BLaER1 treated with 17β-estradiol and CSF1 and Interleukin-3, amounts not matched to agents 10 nM and 100 nM (cell line): ENCODE measurements at regions not wholly inside any gene's neighbourhood (a gene's known extent, or its start where the extent isn't known, plus 50 kb on each side); places are given as distances from the start of the nearest gene placed in this dataset.
"Not testable (repeated sequence)": the region's sequence is repeated elsewhere in the genome, so short reads cannot be mapped to it uniquely, and the experiment has no call there.

ENCODE experiments used
- H3K27ac ChIP-seq, 11 experiments: shearing (Covaris generic); formaldehyde crosslinking; 2 replicates each; pipeline ENCODE4 v1.8.1; 2022
- H3K27me3 ChIP-seq, 11 experiments: shearing (Covaris generic); formaldehyde crosslinking; 2 replicates each; pipeline ENCODE4 v1.8.1; 2022
- H3K36me3 ChIP-seq, 11 experiments: shearing (Covaris generic); formaldehyde crosslinking; 2 replicates each; pipeline ENCODE4 v1.8.1; 2022
- H3K4me1 ChIP-seq, 10 experiments: shearing (Covaris generic); formaldehyde crosslinking; 2 replicates each; pipeline ENCODE4 v1.8.1; 2022
- H3K4me2 ChIP-seq, 11 experiments: shearing (Covaris generic); formaldehyde crosslinking; 2 replicates each; pipeline ENCODE4 v1.8.1; 2022
- H3K4me3 ChIP-seq, 10 experiments: shearing (Covaris generic); formaldehyde crosslinking; 2 replicates each; pipeline ENCODE4 v1.8.1; 2022
- H3K9ac ChIP-seq, 11 experiments: shearing (Covaris generic); formaldehyde crosslinking; 2 replicates each; pipeline ENCODE4 v1.8.1; 2022
- H3K9me3 ChIP-seq, 11 experiments: shearing (Covaris generic); formaldehyde crosslinking; replicated peaks in 1 of 11; 2 replicates each; pipeline ENCODE4 v1.8.1; 2022
- H4K20me1 ChIP-seq, 11 experiments: shearing (Covaris generic); formaldehyde crosslinking; 2 replicates each; pipeline ENCODE4 v1.8.1; 2022
- Cebpa-rat ChIP-seq, 11 experiments: shearing (Covaris generic); IDR thresholded peaks; 2 replicates each; pipeline ENCODE4 v1.8.1; 2022

DNA sequence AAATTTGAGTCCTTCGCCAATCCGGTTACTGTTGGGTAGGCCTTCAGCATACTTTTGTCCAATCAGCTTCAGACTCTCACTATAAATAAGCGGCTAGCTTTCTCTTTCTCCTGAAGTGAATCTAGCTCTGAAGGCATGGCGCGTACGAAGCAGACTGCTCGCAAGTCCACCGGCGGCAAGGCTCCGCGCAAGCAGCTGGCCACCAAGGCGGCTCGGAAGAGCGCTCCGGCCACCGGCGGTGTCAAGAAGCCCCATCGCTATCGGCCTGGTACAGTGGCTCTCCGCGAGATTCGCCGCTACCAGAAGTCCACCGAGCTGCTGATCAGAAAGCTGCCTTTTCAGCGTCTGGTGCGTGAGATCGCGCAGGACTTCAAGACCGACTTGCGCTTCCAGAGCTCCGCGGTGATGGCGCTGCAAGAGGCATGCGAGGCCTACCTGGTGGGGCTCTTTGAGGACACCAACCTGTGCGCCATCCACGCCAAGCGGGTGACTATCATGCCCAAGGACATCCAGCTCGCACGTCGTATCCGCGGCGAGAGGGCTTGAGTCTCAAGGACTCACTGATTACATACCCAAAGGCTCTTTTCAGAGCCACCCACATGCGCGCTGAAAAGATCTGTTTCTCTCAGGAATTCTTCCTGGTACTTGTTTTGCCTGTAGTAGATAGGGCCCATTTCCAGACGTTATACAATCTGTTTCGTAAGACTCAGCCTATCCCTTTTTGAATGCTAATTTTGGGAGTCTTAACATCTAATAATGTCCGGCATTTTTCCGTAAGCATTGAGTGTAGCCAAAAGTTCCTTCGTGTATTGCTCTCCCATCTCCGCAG is 102.0 kb downstream of the OR2B2 start:
- peaks cover 49 to 66% (median 56%) of the 10 kb centered on the region in 10 experiments for H3K4me1 ChIP-seq
- peak overlapping the region; percentile 83 to 98 (median 91) for H3K9ac ChIP-seq
- H3K27ac ChIP-seq, result peak overlapping the region; percentile 65 to 98 (median 96)
- peak overlapping the region; percentile 67 to 81 (median 72) for H3K4me3 ChIP-seq
- no peak for TF ChIP-seq Cebpa-rat (IDR thresholded peaks at IDR 0.05)
- no peaks in the 10 kb centered on the region for H3K27me3 ChIP-seq
- H3K36me3 ChIP-seq, result no peaks in the 10 kb centered on the region
- no peaks in the 10 kb centered on the region for H3K9me3 ChIP-seq
- H4K20me1 ChIP-seq, result peaks cover 0 to 9% (median 3%) of the 10 kb centered on the region in 11 experiments; a peak in 7 of 22 replicates
- H3K4me2 ChIP-seq, result peak overlapping the region; percentile 81 to 98 (median 89)

DNA sequence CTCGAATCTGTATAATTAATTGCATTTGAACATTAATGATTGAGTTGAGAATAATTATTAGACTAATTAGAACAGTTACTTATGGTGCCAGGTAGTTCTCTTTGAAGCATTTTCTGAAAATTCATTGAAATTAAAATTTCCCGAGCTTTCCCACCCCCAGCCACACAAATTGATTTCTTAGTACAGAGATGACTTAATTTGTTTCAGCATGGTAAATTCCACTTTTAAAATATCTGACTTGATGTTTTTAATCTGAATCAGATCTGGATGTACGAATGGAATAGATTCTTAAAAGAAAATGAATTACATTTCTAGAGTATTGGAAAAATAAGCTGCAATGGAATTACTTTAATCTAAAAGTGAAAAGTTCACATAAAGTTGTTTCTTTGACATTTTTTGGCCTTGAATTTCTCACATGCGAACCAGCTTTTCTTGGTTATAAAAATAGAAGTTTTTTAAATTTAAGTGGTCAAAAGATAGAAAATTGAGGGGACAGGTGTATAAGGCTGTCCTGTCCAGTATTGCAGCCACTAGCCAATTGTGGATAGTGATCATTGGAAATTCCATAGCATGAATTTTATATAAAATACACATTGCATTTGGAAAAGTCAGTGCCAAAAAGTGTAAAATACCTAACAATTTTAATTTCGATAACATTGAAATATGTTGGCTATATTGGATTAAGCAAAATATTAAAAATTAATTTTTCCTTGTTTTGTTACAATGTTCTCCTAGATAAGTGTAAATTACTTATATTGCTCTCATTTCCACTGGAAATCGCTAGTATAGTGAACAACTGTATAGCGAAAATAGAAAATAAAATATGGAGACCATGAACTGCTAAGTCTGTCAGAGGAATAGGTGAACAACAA is 102.9 kb downstream of the OR2B2 start:
- no peaks in the 10 kb centered on the region for H3K27me3 ChIP-seq
- peak overlapping the region; percentile 82 to 98 (median 91) for H3K9ac ChIP-seq
- TF ChIP-seq Cebpa-rat (IDR thresholded peaks at IDR 0.05), result no peak
- no peaks in the 10 kb centered on the region for H3K36me3 ChIP-seq
- peaks cover 49 to 65% (median 55%) of the 10 kb centered on the region in 10 experiments for H3K4me1 ChIP-seq
- H3K4me3 ChIP-seq, result peak overlapping the region; percentile 67 to 81 (median 72)
- no peaks in the 10 kb centered on the region for H3K9me3 ChIP-seq
- H3K27ac ChIP-seq, result peak overlapping the region; percentile 66 to 98 (median 96)
- peaks cover 0 to 9% (median 3%) of the 10 kb centered on the region in 11 experiments; a peak in 7 of 22 replicates for H4K20me1 ChIP-seq
- H3K4me2 ChIP-seq, result peak overlapping the region; percentile 81 to 98 (median 89)

DNA sequence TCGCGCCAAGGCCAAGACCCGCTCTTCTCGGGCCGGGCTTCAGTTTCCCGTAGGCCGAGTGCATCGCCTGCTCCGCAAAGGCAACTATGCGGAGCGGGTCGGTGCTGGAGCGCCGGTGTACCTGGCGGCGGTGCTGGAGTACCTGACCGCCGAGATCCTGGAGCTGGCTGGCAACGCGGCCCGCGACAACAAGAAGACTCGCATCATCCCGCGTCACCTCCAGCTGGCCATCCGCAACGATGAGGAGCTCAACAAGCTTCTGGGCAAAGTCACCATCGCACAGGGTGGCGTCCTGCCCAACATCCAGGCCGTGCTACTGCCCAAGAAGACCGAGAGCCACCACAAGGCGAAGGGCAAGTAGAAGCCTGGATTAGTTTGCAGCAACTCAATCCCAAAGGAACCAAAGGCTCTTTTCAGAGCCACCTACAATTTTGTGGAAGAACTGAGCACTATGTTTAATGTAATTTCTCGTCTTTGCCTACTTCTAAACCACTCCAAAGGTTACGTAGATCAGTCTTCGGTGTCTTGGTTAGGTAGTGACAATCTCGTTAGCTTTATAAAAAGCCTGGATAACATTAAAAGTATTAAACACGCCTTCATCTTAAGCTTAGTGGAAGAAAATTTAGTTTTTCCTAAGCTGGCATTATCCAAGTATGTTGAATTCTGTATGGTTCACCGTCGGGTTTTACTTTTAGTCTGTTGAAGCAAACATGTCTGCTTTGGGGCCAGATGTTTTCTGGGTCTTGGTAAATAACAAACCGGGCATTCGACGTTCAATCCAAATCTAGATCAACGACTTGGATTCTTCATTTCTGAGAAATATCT is 103.7 kb downstream of the OR2B2 start:
- peaks cover 42 to 60% (median 49%) of the 10 kb centered on the region in 10 experiments for H3K4me1 ChIP-seq
- H3K9ac ChIP-seq, result peak overlapping the region; percentile 76 to 98 (median 91)
- peak overlapping the region; percentile 81 to 98 (median 89) for H3K4me2 ChIP-seq
- not testable (repeated sequence) for H3K27me3 ChIP-seq, H4K20me1 ChIP-seq, H3K36me3 ChIP-seq, H3K9me3 ChIP-seq
- peak overlapping the region; percentile 67 to 81 (median 72) for H3K4me3 ChIP-seq
- peak overlapping the region; percentile 66 to 98 (median 96) for H3K27ac ChIP-seq

DNA sequence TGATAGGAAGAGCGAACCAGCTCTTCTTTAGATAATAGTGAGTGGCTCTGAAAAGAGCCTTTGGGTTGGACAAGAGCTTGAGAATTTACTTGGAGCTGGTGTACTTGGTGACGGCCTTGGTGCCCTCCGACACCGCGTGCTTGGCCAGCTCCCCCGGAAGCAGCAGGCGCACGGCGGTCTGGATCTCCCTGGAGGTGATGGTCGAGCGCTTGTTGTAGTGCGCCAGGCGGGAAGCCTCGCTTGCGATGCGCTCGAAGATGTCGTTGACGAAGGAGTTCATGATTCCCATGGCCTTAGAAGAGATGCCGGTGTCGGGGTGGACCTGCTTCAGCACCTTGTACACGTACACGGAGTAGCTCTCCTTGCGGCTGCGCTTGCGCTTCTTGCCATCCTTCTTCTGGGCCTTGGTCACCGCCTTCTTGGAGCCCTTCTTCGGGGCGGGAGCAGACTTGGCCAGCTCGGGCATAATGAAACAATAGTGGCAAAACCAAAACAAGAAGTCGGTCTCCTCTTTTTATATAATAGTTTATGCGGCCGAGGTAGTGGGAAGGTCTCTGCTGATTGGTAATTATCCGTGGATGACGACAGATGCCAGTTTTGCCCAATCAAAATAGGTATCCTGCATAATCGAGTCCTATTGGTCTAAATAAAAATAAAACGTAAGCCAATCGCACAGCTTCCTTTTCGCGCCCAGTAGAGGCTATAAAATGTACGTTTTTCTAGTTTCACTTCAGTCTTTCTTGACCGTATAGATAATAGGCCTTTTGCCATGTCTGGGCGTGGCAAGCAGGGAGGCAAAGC is 104.6 kb downstream of the OR2B2 start:
- H3K36me3 ChIP-seq, H4K20me1 ChIP-seq, H3K9me3 ChIP-seq, H3K27me3 ChIP-seq: not testable (repeated sequence)
- H3K4me2 ChIP-seq, result peak overlapping the region; percentile 83 to 99 (median 88)
- peak overlapping the region; percentile 82 to 98 (median 91) for H3K9ac ChIP-seq
- peak overlapping the region; percentile 70 to 98 (median 96) for H3K27ac ChIP-seq
- H3K4me3 ChIP-seq, result peak overlapping the region; percentile 67 to 81 (median 72)
- peaks cover 35 to 51% (median 40%) of the 10 kb centered on the region in 10 experiments for H3K4me1 ChIP-seq

DNA sequence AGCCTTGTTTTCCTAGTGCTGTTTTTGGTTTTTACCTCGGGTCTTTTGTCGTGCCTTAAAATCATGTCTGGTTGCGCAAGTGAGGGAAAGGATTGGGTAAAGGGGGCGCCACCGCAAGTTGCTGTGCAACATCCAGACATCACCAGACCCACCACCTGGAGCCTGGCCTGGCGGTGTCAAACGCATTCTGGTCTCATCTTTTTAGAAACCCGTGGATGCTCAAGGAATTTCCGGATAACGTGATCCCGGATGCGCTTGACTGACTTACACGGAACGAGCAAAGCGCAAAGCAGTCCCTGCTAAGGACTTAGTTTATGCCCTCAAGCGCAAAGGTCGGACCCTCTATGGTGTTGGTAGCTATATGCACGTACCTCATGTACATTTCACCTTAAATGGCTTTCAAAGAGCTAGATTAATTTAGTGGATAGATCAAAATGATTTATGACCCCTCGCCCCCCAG is 105.2 kb downstream of the OR2B2 start:
- peak in 10 of 11 experiments; percentile 38 to 99 (median 96); a peak in 19 of 22 replicates for TF ChIP-seq Cebpa-rat (IDR thresholded peaks at IDR 0.05)
- Histone ChIP-seq H3K4me1 (peaks cover 29 to 45% (median 34%) of the 10 kb centered on the region in 10 experiments), H3K4me2 (peak overlapping the region; percentile 82 to 99 (median 87)), H3K9ac (peak overlapping the region; percentile 79 to 98 (median 91)), H3K36me3 (no peaks in the 10 kb centered on the region), H3K9me3 (no peaks in the 10 kb centered on the region; a peak in 1 of 22 replicates), H3K4me3 (peak overlapping the region; percentile 67 to 81 (median 72)), H4K20me1 (peaks cover 0 to 9% (median 3%) of the 10 kb centered on the region in 11 experiments; a peak in 7 of 22 replicates), H3K27me3 (no peaks in the 10 kb centered on the region), H3K27ac (peak overlapping the region; percentile 70 to 98 (median 96))

DNA sequence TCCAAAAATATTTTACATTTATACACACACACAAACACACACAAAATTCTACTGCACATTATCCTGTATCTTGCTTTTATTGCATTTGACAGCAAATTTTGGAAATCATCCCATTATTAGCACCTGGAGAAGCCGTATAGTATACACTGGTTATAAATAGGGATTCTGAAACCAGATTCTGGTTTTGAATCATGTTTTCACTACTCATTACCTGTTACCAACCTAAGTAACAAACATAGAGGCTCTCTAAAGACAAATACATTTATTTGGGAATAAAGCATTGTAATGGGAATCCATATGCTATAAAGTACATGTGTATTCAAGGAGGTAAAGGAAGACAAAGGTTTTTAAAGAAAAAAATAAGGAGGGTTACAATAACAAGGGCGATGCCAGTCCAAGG is 106.8 kb downstream of the OR2B2 start:
- H3K4me3 ChIP-seq, result no peak overlapping the region
- no peaks in the 10 kb centered on the region for H3K27me3 ChIP-seq
- no peak for TF ChIP-seq Cebpa-rat (IDR thresholded peaks at IDR 0.05)
- H3K9me3 ChIP-seq, result no peaks in the 10 kb centered on the region; a peak in 2 of 22 replicates
- peaks cover 25 to 32% (median 27%) of the 10 kb centered on the region in 10 experiments for H3K4me1 ChIP-seq
- H3K9ac ChIP-seq, result peak overlapping the region in 1 of 11 experiments; percentile 35; a peak in 2 of 22 replicates
- H4K20me1 ChIP-seq, result peaks cover 0 to 5% (median 2%) of the 10 kb centered on the region in 11 experiments; a peak in 7 of 22 replicates
- peak overlapping the region in 1 of 11 experiments; percentile 86; a peak in 1 of 22 replicates for H3K4me2 ChIP-seq
- peak overlapping the region in 8 of 11 experiments; percentile 96 to 98 (median 97); a peak in 14 of 22 replicates for H3K27ac ChIP-seq
- H3K36me3 ChIP-seq, result no peaks in the 10 kb centered on the region

DNA sequence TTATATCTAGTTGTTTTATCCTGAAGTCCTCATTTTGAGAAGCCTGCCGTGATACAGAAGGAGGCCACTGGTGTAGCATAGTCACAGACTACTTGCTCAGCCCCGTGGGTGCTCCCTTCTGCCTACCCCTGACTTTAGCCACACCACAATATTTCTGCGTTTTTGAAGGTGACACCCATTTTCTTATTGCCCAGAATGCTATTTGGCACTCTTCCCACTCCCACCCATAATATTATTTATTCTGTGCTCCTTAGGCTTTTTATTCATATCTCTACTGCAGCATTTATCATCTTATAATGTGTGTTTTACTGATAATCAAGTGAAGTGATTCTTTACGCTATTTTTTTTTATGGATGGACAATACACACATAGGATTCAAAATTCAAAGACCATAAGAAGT is 107.3 kb downstream of the OR2B2 start:
- peaks cover 25 to 33% (median 27%) of the 10 kb centered on the region in 10 experiments for H3K4me1 ChIP-seq
- no peak overlapping the region for H3K9ac ChIP-seq
- H3K4me3 ChIP-seq, result no peak overlapping the region
- H3K27me3 ChIP-seq, result no peaks in the 10 kb centered on the region
- peak overlapping the region in 4 of 11 experiments; percentile 96 to 98 (median 96); a peak in 4 of 22 replicates for H3K27ac ChIP-seq
- no peaks in the 10 kb centered on the region for H3K36me3 ChIP-seq
- TF ChIP-seq Cebpa-rat (IDR thresholded peaks at IDR 0.05), result no peak
- H4K20me1 ChIP-seq, result no peaks in the 10 kb centered on the region
- no peak overlapping the region for H3K4me2 ChIP-seq
- no peaks in the 10 kb centered on the region; a peak in 2 of 22 replicates for H3K9me3 ChIP-seq
